K562 (cell line): ENCODE measurements at regions not wholly inside any gene's neighbourhood (a gene's known extent, or its start where the extent isn't known, plus 50 kb on each side); places are given as distances from the start of the nearest gene placed in this dataset.

Experiments used
- ATAC-seq: fragments of 200-7000 bp; cut with Tn5 transposase; 3 replicates; pipeline ENCODE4 v1.9.1; 2020; ENCODE audit warnings: moderate library complexity
- BruUV-seq: library from RNA; stranded (reverse); fragments of 400-500 nt; replicated peaks from 2 replicates; lab custom pipeline; 2021; lab: Mats Ljungman, UMichigan
- CTCF ChIA-PET: fragments of 300-600 bp; formaldehyde crosslinking; extraction: SDS; loops from one replicate; lab custom pipeline; 2021; ENCODE audit warnings: low intra/inter-chr PET ratio; lab: Yijun Ruan, JAX
- POLR2A ChIA-PET: fragments of 300-600, 350-650 bp; sonication (Branson Sonifier 250); formaldehyde crosslinking; extraction: SDS; loops from one replicate; lab custom pipeline; 2021; ENCODE audit warnings: antibody characterized with exemption, inconsistent platforms; lab: Yijun Ruan, JAX
- DNase-seq, 4 experiments: peaks; one replicate each; pipeline versions ENCODE4 v3.0.0 to v3.0.0-alpha.2; 2011 to 2018; ENCODE audit warnings: low spot score in 3 of 4, mixed read lengths in 3 of 4; ENCODE audit errors: extremely low read depth in 1 of 4
- FAIRE-seq: peaks from 2 replicates; lab custom pipeline; 2011; peaks lifted over from hg19 to GRCh38; lab: Jason Lieb, UNC
- H2AFZ ChIP-seq: 2 replicates; pipeline ENCODE4 v1.6.0; 2011; ENCODE audit warnings: low read depth, low read length, control low read depth, inconsistent platforms
- H3K27ac ChIP-seq: fragments of 200-600 bp; 3 replicates; pipeline ENCODE4 v1.8.0; 2011; ENCODE audit warnings: low read depth, mild to moderate bottlenecking, control low read depth, inconsistent platforms, low read length, moderate library complexity, mixed read lengths; ENCODE audit errors: extremely low read depth
- H3K27me3 ChIP-seq, 2 experiments: fragments of 300-600 bp in 1 of 2; 2 replicates in 1 of 2; 3 replicates in 1 of 2; pipeline versions ENCODE4 v1.6.0 to v1.8.0; 2011; ENCODE audit warnings: inconsistent platforms in 2 of 2, low read length in 2 of 2, mild to moderate bottlenecking in 1 of 2, mixed read lengths in 1 of 2, moderate library complexity in 1 of 2; ENCODE audit not compliant: control insufficient read depth in 2 of 2, insufficient read depth in 2 of 2
- H3K36me3 ChIP-seq: fragments of 300-600 bp; 3 replicates; pipeline ENCODE4 v1.8.0; 2011; ENCODE audit warnings: mild to moderate bottlenecking, low read length, inconsistent platforms; ENCODE audit not compliant: control insufficient read depth, insufficient read depth
- H3K4me1 ChIP-seq, 2 experiments: fragments of 200-600 bp in 1 of 2; replicated peaks in 1 of 2; 2 replicates in 1 of 2; 3 replicates in 1 of 2; pipeline versions ENCODE4 v1.5.1 to v1.8.0; 2011; ENCODE audit warnings: inconsistent platforms in 2 of 2, low read length in 2 of 2, mild to moderate bottlenecking in 1 of 2, mixed read lengths in 1 of 2, moderate library complexity in 1 of 2; ENCODE audit not compliant: control insufficient read depth in 2 of 2, insufficient read depth in 2 of 2
- H3K4me2 ChIP-seq: 2 replicates; pipeline ENCODE4 v1.6.1; 2011; ENCODE audit warnings: low read length, control low read depth, inconsistent platforms, mixed read lengths; ENCODE audit not compliant: insufficient read depth
- H3K4me3 ChIP-seq: fragments of 200-600 bp; sonication (generic), shearing (Covaris generic); 2 replicates; pipeline ENCODE4 v1.5.1; 2016; ENCODE audit warnings: control low read depth, inconsistent platforms
- H3K79me2 ChIP-seq: fragments of 200-600 bp; 3 replicates; pipeline ENCODE4 v1.8.0; 2011; ENCODE audit warnings: low read length, inconsistent platforms; ENCODE audit not compliant: control insufficient read depth, insufficient read depth
- H3K9ac ChIP-seq, 2 experiments: 2 replicates each; pipeline versions ENCODE4 v1.6.0 to v1.6.1; 2011; ENCODE audit warnings: low read depth in 2 of 2, low read length in 2 of 2, control low read depth in 1 of 2, inconsistent platforms in 1 of 2, mild to moderate bottlenecking in 1 of 2, mixed read lengths in 1 of 2; ENCODE audit not compliant: insufficient read depth in 1 of 2
- H3K9me1 ChIP-seq: one replicate; pipeline ENCODE4 v1.6.0; 2011; ENCODE audit warnings: inconsistent platforms, mild to moderate bottlenecking, low read length, moderate library complexity; ENCODE audit not compliant: control insufficient read depth, insufficient read depth
- H3K9me3 ChIP-seq: replicated peaks from 2 replicates; pipeline ENCODE4 v1.5.1; 2011; ENCODE audit warnings: low read depth, low read length, inconsistent platforms; ENCODE audit not compliant: control insufficient read depth, insufficient read depth
- H4K20me1 ChIP-seq: replicated peaks from 2 replicates; pipeline ENCODE4 v1.6.1; 2011; ENCODE audit warnings: low read length, inconsistent platforms, mixed read lengths; ENCODE audit not compliant: control insufficient read depth, insufficient read depth
- ARID3B ChIP-seq: fragments of 250-450 bp; sonication (Bioruptor Pico); IDR thresholded peaks from 2 replicates; pipeline ENCODE4 v1.4.0; 2020; ENCODE audit warnings: borderline replicate concordance
- BDP1 ChIP-seq: IDR thresholded peaks from 3 replicates; pipeline ENCODE4 v1.6.1; 2011; ENCODE audit not compliant: insufficient read length, insufficient read depth
- CTCFL ChIP-seq: IDR thresholded peaks from 2 replicates; pipeline ENCODE4 v1.6.1; 2011; ENCODE audit warnings: borderline replicate concordance, low read depth, mild to moderate bottlenecking, moderate library complexity, low read length; ENCODE audit not compliant: insufficient read depth, poor library complexity, severe bottlenecking
- E2F5 ChIP-seq: sonication (generic); formaldehyde crosslinking; IDR thresholded peaks from 2 replicates; pipeline ENCODE4 v1.8.0; 2022; ENCODE audit warnings: mild to moderate bottlenecking, missing genetic modification reagents
- E2F6 ChIP-seq, 2 experiments: IDR thresholded peaks; 2 replicates each; pipeline ENCODE4 v1.6.1; 2011; ENCODE audit warnings: borderline replicate concordance in 1 of 2, control low read depth in 1 of 2, low read depth in 1 of 2, low read length in 1 of 2, mild to moderate bottlenecking in 1 of 2, mixed read lengths in 1 of 2, moderate library complexity in 1 of 2; ENCODE audit not compliant: insufficient read depth in 1 of 2, insufficient read length in 1 of 2, poor library complexity in 1 of 2, severe bottlenecking in 1 of 2; ENCODE audit errors: extremely low read depth in 1 of 2
- E2F8 ChIP-seq: fragments of 450-650 bp; IDR thresholded peaks from 2 replicates; pipeline ENCODE4 v1.7.1; 2018; ENCODE audit warnings: mild to moderate bottlenecking, low read depth; ENCODE audit not compliant: partially characterized antibody
- ELF1 ChIP-seq: fragments of 200-800 bp; sonication (Bioruptor generic); IDR thresholded peaks from 2 replicates; pipeline ENCODE4 v1.6.1; 2016; ENCODE audit warnings: missing genetic modification characterization, missing compliant biosample characterization
- GABPA ChIP-seq: fragments of 200-800 bp; sonication (Bioruptor generic); conservative IDR thresholded peaks from 2 replicates; pipeline ENCODE4 v1.6.1; 2016; ENCODE audit warnings: low read depth, missing genetic modification characterization, missing compliant biosample characterization
- NUFIP1 ChIP-seq: fragments of 450-650 bp; IDR thresholded peaks from 2 replicates; pipeline ENCODE4 v1.6.1; 2018; ENCODE audit not compliant: partially characterized antibody
- OTX1 ChIP-seq: fragments of 450-650 bp; formaldehyde crosslinking; IDR thresholded peaks from 2 replicates; pipeline ENCODE4 v1.4.0; 2022; ENCODE audit warnings: mild to moderate bottlenecking
- RFX1 ChIP-seq: fragments of 450-650 bp; IDR thresholded peaks from 2 replicates; pipeline ENCODE4 v1.6.1; 2016; ENCODE audit warnings: mild to moderate bottlenecking, moderate library complexity
- SMAD4 ChIP-seq: fragments of 250-450 bp; sonication (Bioruptor Pico); conservative IDR thresholded peaks from 2 replicates; pipeline ENCODE4 v1.8.0; 2021; ENCODE audit warnings: inconsistent platforms, mild to moderate bottlenecking, moderate library complexity
- WGBS: fragments of 100-300 bp; shearing (Covaris generic); methylation state at CpG from one replicate; pipeline ENCODE4 v1.1.6; 2016; ENCODE audit warnings: low coverage, mixed read lengths; ENCODE audit not compliant: insufficient coverage; ENCODE audit errors: missing lambda C conversion rate; 5-methylcytosine and 5-hydroxymethylcytosine counted together
- in situ Hi-C: fragments of 300-500 bp; cut with MboI; formaldehyde crosslinking; loops from 4 replicates; pipeline ENCODE4 v1.15.0; 2018; ENCODE audit warnings: inconsistent platforms, mixed read lengths
- intact Hi-C: fragments of 100-400 bp; cut with micrococcal nuclease; formaldehyde crosslinking; loops from 2 replicates; pipeline ENCODE4 v1.14.2; 2022

GRCh38 chr14:84708865-84709264 lies 821.1 kb upstream of the FLRT2 start (continued):
- TF ChIP-seq BDP1 (no peak), ELF1 (tag) (no peak), ARID3B (CRISPR knock-in tag) (no peak)

GRCh38 chr14:84726471-84726870 lies 803.5 kb upstream of the FLRT2 start:
- H4K20me1 ChIP-seq: no peaks in the 10 kb centered on the region
- H3K9me3 ChIP-seq: no peaks in the 10 kb centered on the region
- H3K27ac ChIP-seq: no peak overlapping the region
- in situ Hi-C loops: no loop called here
- POLR2A ChIA-PET: no interaction called here
- no peak overlapping the region for H2AFZ ChIP-seq
- FAIRE-seq (no peak), ATAC-seq (no peak), DNase-seq (no peak)
- CTCF ChIA-PET: no interaction called here
- 5% methylated on average over 4 of the region's 4 CpGs for WGBS
- no peak overlapping the region for H3K4me2 ChIP-seq
- H3K9ac ChIP-seq: no peak overlapping the region
- H3K9me1 ChIP-seq: no peaks in the 10 kb centered on the region
- no peaks in the 10 kb centered on the region for H3K4me1 ChIP-seq
- no peaks in the 10 kb centered on the region for H3K27me3 ChIP-seq
- no peak overlapping the region for H3K4me3 ChIP-seq
- H3K79me2 ChIP-seq: no peaks in the 10 kb centered on the region
- H3K36me3 ChIP-seq: no peaks in the 10 kb centered on the region
- intact Hi-C loops: no loop called here
- BruUV-seq: no TSS peak
- TF ChIP-seq GABPA (tag): no peak
- no peak for TF ChIP-seq E2F5 (CRISPR knock-in tag)
- no peak for TF ChIP-seq OTX1 (CRISPR knock-in tag)
- TF ChIP-seq NUFIP1: no peak
- TF ChIP-seq SMAD4: no peak
- TF ChIP-seq CTCFL: no peak
- TF ChIP-seq E2F8: no peak
- no peak for TF ChIP-seq E2F6 (IDR thresholded peaks at IDR 0.05; ENCODE audit: borderline replicate concordance in 1 of 2, extremely low read depth in 1 of 2, insufficient read depth in 1 of 2, insufficient read length in 1 of 2, low read depth in 1 of 2, low read length in 1 of 2, poor library complexity in 1 of 2, severe bottlenecking in 1 of 2)
- TF ChIP-seq RFX1: no peak
